SJSA1 (cell line): ENCODE measurements at regions not wholly inside any gene's neighbourhood (a gene's known extent, or its start where the extent isn't known, plus 50 kb on each side); places are given as distances from the start of the nearest gene placed in this dataset.

Experiments used
- DNase-seq, 2 experiments: peaks; one replicate each; pipeline ENCODE4 v3.0.0-alpha.2; 2015 to 2020; ENCODE audit warnings: low spot score in 2 of 2, low read depth in 1 of 2
- H3K27ac ChIP-seq: fragments of 250-450 bp; sonication (Bioruptor Pico); 2 replicates; pipeline ENCODE4 v1.5.1; 2020; ENCODE audit warnings: mild to moderate bottlenecking, moderate library complexity
- H3K27me3 ChIP-seq: fragments of 250-450 bp; sonication (Bioruptor Pico); replicated peaks from 2 replicates; pipeline ENCODE4 v1.5.1; 2020; ENCODE audit warnings: mild to moderate bottlenecking, moderate library complexity
- H3K36me3 ChIP-seq: fragments of 250-450 bp; sonication (Bioruptor Pico); 2 replicates; pipeline ENCODE4 v1.5.1; 2020; ENCODE audit warnings: mild to moderate bottlenecking
- H3K4me1 ChIP-seq: fragments of 250-450 bp; sonication (Bioruptor Pico); replicated peaks from 2 replicates; pipeline ENCODE4 v1.6.1; 2021; ENCODE audit warnings: mild to moderate bottlenecking
- H3K4me3 ChIP-seq: fragments of 250-450 bp; sonication (Bioruptor Pico); 2 replicates; pipeline ENCODE4 v1.5.1; 2020; ENCODE audit warnings: mild to moderate bottlenecking
- H3K9me3 ChIP-seq: fragments of 250-450 bp; sonication (Bioruptor Pico); replicated peaks from 2 replicates; pipeline ENCODE4 v1.5.1; 2020; ENCODE audit warnings: mild to moderate bottlenecking

- Histone ChIP-seq H3K9me3 (peaks cover 8% of the 10 kb centered on the region), H3K4me1 (peaks cover 31% of the 10 kb centered on the region), H3K27ac (peak overlapping the region; percentile 83), H3K36me3 (no peaks in the 10 kb centered on the region), H3K27me3 (no peaks in the 10 kb centered on the region), H3K4me3 (no peak overlapping the region)
- DNase-seq = no peak
These were observed 268.6 kb upstream of the SLIT2 start for GRCh38 chr4:19983072-19983471.

- Histone ChIP-seq H3K36me3 (no peaks in the 10 kb centered on the region), H3K9me3 (peaks cover 13% of the 10 kb centered on the region), H3K27ac (peak overlapping the region; percentile 83), H3K4me1 (peaks cover 28% of the 10 kb centered on the region), H3K4me3 (no peak overlapping the region), H3K27me3 (no peaks in the 10 kb centered on the region)
- no peak for DNase-seq
These were observed 269.1 kb upstream of the SLIT2 start for GRCh38 chr4:19982556-19982955.

- DNase-seq = peak in 1 of 2 experiments; percentile 53
- no peaks in the 10 kb centered on the region for H3K27me3 ChIP-seq
- H3K4me1 ChIP-seq = peaks cover 9% of the 10 kb centered on the region
- no peaks in the 10 kb centered on the region for H3K36me3 ChIP-seq
- H3K9me3 ChIP-seq = peaks cover 13% of the 10 kb centered on the region
- no peak overlapping the region for H3K4me3 ChIP-seq
- H3K27ac ChIP-seq = no peak overlapping the region
These were observed 279.9 kb upstream of the SLIT2 start for GRCh38 chr4:19971829-19972228.

DNA sequence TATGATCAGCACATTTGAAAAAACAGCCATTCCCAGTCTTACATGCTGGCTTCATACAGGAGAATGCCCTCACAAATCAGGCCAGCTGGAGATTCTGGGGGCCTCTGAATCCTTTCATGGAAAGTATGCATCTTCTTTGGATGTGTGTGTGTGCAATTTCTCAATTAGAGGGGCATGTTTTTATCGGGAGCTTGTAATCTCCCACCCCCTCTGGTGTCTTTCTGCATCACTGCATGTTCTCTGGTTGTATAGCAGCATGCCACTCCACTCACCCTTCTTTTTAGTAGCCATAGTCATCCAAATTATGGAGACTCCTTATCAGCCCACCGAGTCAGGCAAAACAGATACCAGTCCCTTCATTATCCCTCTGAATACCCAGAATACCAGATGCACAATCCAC is 282.2 kb upstream of the SLIT2 start:
- 0 out of 2 replicates have a peak, but pooled peaks cover 3% of the 10 kb centered on the region for H3K9me3 ChIP-seq
- H3K4me3 ChIP-seq = no peak overlapping the region
- no peak for DNase-seq
- H3K27me3 ChIP-seq = no peaks in the 10 kb centered on the region
- no peaks in the 10 kb centered on the region for H3K36me3 ChIP-seq
- peaks cover 9% of the 10 kb centered on the region for H3K4me1 ChIP-seq
- H3K27ac ChIP-seq = no peak overlapping the region

DNA sequence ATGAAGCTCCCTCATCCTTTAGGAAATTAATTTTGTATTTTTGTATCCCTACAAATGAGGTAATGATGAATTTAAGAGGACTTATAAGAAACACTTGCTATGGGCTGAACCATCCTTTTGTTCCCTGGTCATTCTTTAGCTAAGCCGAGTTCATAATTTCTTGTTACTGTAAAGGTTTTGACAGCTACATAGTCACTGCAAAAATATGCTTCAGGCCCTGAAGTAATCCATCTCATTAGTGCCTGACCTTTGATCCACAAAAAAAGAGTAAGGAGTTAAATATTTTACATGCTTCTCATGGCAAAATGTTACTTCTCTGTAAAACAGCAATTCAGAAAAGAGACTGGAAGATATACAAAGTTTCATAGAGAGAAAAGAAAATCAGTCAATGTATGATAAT is 290.6 kb upstream of the SLIT2 start:
- H3K36me3 ChIP-seq = no peaks in the 10 kb centered on the region
- peaks cover 5% of the 10 kb centered on the region; the same call in 1 of the 2 replicates for H3K4me1 ChIP-seq
- no peak overlapping the region for H3K27ac ChIP-seq
- no peaks in the 10 kb centered on the region for H3K27me3 ChIP-seq
- no peak for DNase-seq
- no peak overlapping the region for H3K4me3 ChIP-seq
- no peaks in the 10 kb centered on the region for H3K9me3 ChIP-seq

GRCh38 chr4:19958848-19959247 is 292.9 kb upstream of the SLIT2 start:
- Histone ChIP-seq H3K9me3 (no peaks in the 10 kb centered on the region), H3K4me3 (no peak overlapping the region), H3K36me3 (no peaks in the 10 kb centered on the region), H3K4me1 (peaks cover 5% of the 10 kb centered on the region; the same call in 1 of the 2 replicates), H3K27ac (no peak overlapping the region), H3K27me3 (no peaks in the 10 kb centered on the region)
- no peak for DNase-seq

DNA sequence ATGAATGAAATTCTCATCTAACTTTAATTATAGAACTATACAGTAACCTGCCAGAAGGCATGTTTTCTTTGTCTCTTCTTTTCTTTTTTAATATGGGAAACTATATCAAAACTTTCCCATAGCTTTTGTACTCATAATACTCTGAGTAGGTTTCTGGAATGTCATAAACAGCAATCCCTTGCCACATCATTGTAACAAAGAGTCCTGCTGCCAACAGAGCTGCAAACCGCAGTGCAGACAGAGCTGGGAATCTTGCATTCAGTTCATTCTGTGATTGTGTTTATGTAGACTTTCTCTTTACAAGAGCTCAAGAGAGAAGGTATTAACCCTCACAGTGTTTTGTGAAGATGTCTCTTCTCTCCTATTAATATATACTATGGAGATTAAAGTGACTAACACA is 304.4 kb upstream of the SLIT2 start:
- H3K36me3 ChIP-seq = no peaks in the 10 kb centered on the region
- no peaks in the 10 kb centered on the region for H3K27me3 ChIP-seq
- no peak overlapping the region for H3K4me3 ChIP-seq
- peaks cover 29% of the 10 kb centered on the region for H3K4me1 ChIP-seq
- H3K9me3 ChIP-seq = peaks cover 3% of the 10 kb centered on the region; the same call in 1 of the 2 replicates
- H3K27ac ChIP-seq = peak overlapping the region; percentile 14; the same call in 1 of the 2 replicates
- peak; percentile 83 to 94 for DNase-seq

DNA sequence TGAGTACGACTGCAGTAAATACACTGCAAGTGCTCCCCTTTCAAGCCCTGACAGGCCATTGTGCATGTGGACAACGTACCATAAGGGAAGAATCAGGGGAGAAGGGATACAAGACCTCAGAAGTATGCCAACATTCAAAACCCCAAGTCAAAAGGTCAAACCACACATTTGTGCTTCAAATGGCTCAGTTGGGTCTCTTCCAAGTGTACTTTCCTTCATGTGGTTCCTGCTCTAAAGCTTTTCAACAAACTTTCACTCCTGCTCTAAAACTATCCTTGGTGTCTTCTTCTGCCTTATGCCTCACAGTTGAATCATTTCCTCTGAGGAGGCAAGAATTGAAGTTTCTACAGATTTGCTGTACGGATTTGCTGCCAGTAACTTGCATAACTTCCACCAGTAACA is 305.7 kb upstream of the SLIT2 start:
- DNase-seq = peak; percentile 90 to 99
- H3K4me3 ChIP-seq = no peak overlapping the region
- no peaks in the 10 kb centered on the region for H3K27me3 ChIP-seq
- H3K27ac ChIP-seq = peak overlapping the region; percentile 14
- H3K4me1 ChIP-seq = peaks cover 29% of the 10 kb centered on the region
- H3K36me3 ChIP-seq = no peaks in the 10 kb centered on the region
- no peaks in the 10 kb centered on the region for H3K9me3 ChIP-seq

GRCh38 chr4:19945501-19945900 is 306.2 kb upstream of the SLIT2 start:
- Histone ChIP-seq H3K9me3 (no peaks in the 10 kb centered on the region), H3K4me3 (no peak overlapping the region), H3K4me1 (peaks cover 29% of the 10 kb centered on the region), H3K27me3 (no peaks in the 10 kb centered on the region), H3K27ac (no peak overlapping the region), H3K36me3 (no peaks in the 10 kb centered on the region)
- no peak for DNase-seq

GRCh38 chr4:19944806-19945205 is 306.9 kb upstream of the SLIT2 start:
- no peaks in the 10 kb centered on the region for H3K9me3 ChIP-seq
- H3K27ac ChIP-seq = no peak overlapping the region
- no peaks in the 10 kb centered on the region for H3K36me3 ChIP-seq
- peaks cover 29% of the 10 kb centered on the region for H3K4me1 ChIP-seq
- DNase-seq = no peak
- H3K27me3 ChIP-seq = no peaks in the 10 kb centered on the region
- H3K4me3 ChIP-seq = no peak overlapping the region

DNA sequence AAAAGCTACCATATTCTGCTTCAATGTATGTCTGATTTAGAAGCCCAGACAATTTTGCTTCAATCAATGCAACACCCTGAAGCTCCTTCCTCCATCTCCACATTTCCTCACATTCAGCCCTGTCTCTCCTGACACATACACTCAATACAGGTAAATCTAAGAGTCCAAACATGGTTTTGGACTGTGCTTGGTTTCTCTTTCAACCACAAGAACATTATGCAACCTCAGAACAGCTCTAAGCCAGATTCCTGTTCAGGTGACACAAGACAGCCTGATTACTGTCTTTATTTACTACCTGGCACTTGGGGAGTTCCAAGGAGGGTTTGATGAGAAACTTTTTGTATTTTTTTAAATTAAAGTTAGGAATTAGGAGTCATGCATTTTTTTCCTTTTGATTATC is 307.5 kb upstream of the SLIT2 start:
- Histone ChIP-seq H3K27ac (no peak overlapping the region), H3K4me3 (no peak overlapping the region), H3K9me3 (no peaks in the 10 kb centered on the region), H3K27me3 (no peaks in the 10 kb centered on the region), H3K4me1 (peaks cover 29% of the 10 kb centered on the region), H3K36me3 (no peaks in the 10 kb centered on the region)
- peak in 1 of 2 experiments; percentile 4 for DNase-seq

GRCh38 chr4:19941434-19941833 is 310.3 kb upstream of the SLIT2 start:
- Histone ChIP-seq H3K27ac (no peak overlapping the region), H3K36me3 (no peaks in the 10 kb centered on the region), H3K9me3 (no peaks in the 10 kb centered on the region), H3K4me1 (peaks cover 12% of the 10 kb centered on the region), H3K27me3 (peaks cover 5% of the 10 kb centered on the region; the same call in 1 of the 2 replicates), H3K4me3 (no peak overlapping the region)
- DNase-seq = peak in 1 of 2 experiments; percentile 1

DNA sequence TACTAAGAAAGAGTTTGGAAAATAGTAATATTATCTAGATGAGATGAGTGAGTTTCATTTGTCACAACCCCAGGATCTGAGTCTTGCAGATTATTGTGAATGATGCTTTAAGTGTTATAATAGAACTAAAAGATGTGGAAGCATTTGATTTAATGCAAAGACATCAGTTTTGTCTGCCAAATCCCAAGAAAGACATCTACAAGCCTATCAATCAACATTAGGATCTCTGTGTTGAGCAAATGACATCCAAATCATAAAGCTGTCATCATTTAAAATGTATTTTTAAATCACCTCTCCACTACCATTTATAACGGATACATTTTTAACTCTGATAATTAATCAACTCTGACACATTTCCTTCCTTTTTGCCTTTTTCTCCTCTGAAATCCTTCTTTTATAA is 310.8 kb upstream of the SLIT2 start:
- Histone ChIP-seq H3K4me1 (peaks cover 6% of the 10 kb centered on the region), H3K4me3 (no peak overlapping the region), H3K27me3 (peaks cover 5% of the 10 kb centered on the region; the same call in 1 of the 2 replicates), H3K36me3 (no peaks in the 10 kb centered on the region), H3K27ac (no peak overlapping the region), H3K9me3 (no peaks in the 10 kb centered on the region)
- DNase-seq = peak in 1 of 2 experiments; percentile 4

DNA sequence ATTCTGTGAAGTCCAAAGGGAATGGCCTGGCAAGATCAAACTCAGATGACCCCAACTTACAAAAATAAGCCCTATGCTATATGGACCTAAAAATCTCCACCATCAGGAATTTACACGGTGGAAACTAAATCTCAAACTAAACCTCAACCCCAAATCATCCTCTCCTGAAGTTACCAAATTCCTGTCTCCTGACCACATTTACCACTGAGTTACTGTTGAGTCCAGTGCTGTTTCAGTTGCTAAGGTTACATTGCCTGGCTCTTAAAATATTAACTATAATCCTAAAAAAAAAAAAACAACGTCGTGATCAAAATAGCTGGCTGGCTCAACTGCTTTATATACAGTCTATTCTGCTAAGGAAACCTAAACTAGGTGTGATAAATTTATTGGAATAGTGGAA is 315.2 kb upstream of the SLIT2 start:
- Histone ChIP-seq H3K9me3 (no peaks in the 10 kb centered on the region), H3K27ac (no peak overlapping the region), H3K36me3 (no peaks in the 10 kb centered on the region), H3K27me3 (peaks cover 5% of the 10 kb centered on the region; the same call in 1 of the 2 replicates), H3K4me1 (no peaks in the 10 kb centered on the region), H3K4me3 (no peak overlapping the region)
- DNase-seq = peak in 1 of 2 experiments; percentile 30

- Histone ChIP-seq H3K27ac (no peak overlapping the region), H3K9me3 (no peaks in the 10 kb centered on the region), H3K27me3 (no peaks in the 10 kb centered on the region), H3K4me1 (no peaks in the 10 kb centered on the region), H3K36me3 (no peaks in the 10 kb centered on the region), H3K4me3 (no peak overlapping the region)
- DNase-seq = no peak
These were observed 321.0 kb upstream of the SLIT2 start for GRCh38 chr4:19930742-19931141.
